SK-N-SH treated with all-trans-retinoic acid at 6 μM for 48 hours (cell line): ENCODE measurements at regions not wholly inside any gene's neighbourhood (a gene's known extent, or its start where the extent isn't known, plus 50 kb on each side); places are given as distances from the start of the nearest gene placed in this dataset.

ENCODE experiments used
- ARNTL ChIP-seq: fragments of 450-650 bp; formaldehyde crosslinking; IDR thresholded peaks from 2 replicates; pipeline ENCODE4 v1.5.0; 2020; ENCODE audit warnings: low read depth, mild to moderate bottlenecking, moderate library complexity, borderline replicate concordance
- BACH2 ChIP-seq: fragments of 250-450 bp; sonication (Bioruptor Pico); IDR thresholded peaks from 2 replicates; pipeline ENCODE4 v1.9.0; 2021; ENCODE audit warnings: mild to moderate bottlenecking, borderline replicate concordance
- ESRRG ChIP-seq: fragments of 250-450 bp; sonication (Bioruptor Pico); IDR thresholded peaks from 2 replicates; pipeline ENCODE4 v1.6.1; 2021; ENCODE audit warnings: mild to moderate bottlenecking
- OSR1 ChIP-seq: fragments of 250-450 bp; sonication (Bioruptor Pico); IDR thresholded peaks from 2 replicates; pipeline ENCODE4 v1.8.0; 2022; ENCODE audit warnings: moderate library complexity, mild to moderate bottlenecking, inconsistent platforms
- RARB ChIP-seq: fragments of 250-450 bp; sonication (Bioruptor Pico); IDR thresholded peaks from 2 replicates; pipeline ENCODE4 v1.8.0; 2021; ENCODE audit warnings: mild to moderate bottlenecking, moderate library complexity
- TCF4 ChIP-seq: fragments of 250-450 bp; sonication (Bioruptor Pico); IDR thresholded peaks from 2 replicates; pipeline ENCODE4 v1.8.0; 2021; ENCODE audit warnings: mild to moderate bottlenecking, moderate library complexity, borderline replicate concordance
- ZFP30 ChIP-seq: fragments of 450-650 bp; formaldehyde crosslinking; IDR thresholded peaks from 2 replicates; pipeline ENCODE4 v1.5.0; 2022; ENCODE audit warnings: mild to moderate bottlenecking, moderate library complexity
- ZNF8 ChIP-seq: fragments of 450-650 bp; formaldehyde crosslinking; IDR thresholded peaks from 2 replicates; pipeline ENCODE4 v1.5.0; 2020; ENCODE audit warnings: mild to moderate bottlenecking, moderate library complexity
- TF ChIP-seq, protein P1 (sequence below): fragments of 250-450 bp; sonication (Bioruptor Pico); IDR thresholded peaks from 2 replicates; pipeline ENCODE4 v1.8.0; 2020; ENCODE audit warnings: mild to moderate bottlenecking, moderate library complexity, borderline replicate concordance
- TF ChIP-seq, protein P2 (sequence below): fragments of 250-450 bp; sonication (Bioruptor Pico); IDR thresholded peaks from 2 replicates; pipeline ENCODE4 v1.5.1; 2020; ENCODE audit warnings: low read depth, mild to moderate bottlenecking, moderate library complexity

GRCh38 chr6:139909992-139910391 lies 535.5 kb upstream of the CITED2 start:
- TF ChIP-seq ESRRG (CRISPR knock-in tag) (no peak), BACH2 (CRISPR knock-in tag) (no peak), ZFP30 (no peak), ZNF8 (CRISPR knock-in tag) (no peak), RARB (CRISPR knock-in tag) (no peak), TCF4 (CRISPR knock-in tag) (no peak), OSR1 (CRISPR knock-in tag) (no peak), ARNTL (CRISPR knock-in tag) (no peak)
- TF ChIP-seq, protein P1, sequence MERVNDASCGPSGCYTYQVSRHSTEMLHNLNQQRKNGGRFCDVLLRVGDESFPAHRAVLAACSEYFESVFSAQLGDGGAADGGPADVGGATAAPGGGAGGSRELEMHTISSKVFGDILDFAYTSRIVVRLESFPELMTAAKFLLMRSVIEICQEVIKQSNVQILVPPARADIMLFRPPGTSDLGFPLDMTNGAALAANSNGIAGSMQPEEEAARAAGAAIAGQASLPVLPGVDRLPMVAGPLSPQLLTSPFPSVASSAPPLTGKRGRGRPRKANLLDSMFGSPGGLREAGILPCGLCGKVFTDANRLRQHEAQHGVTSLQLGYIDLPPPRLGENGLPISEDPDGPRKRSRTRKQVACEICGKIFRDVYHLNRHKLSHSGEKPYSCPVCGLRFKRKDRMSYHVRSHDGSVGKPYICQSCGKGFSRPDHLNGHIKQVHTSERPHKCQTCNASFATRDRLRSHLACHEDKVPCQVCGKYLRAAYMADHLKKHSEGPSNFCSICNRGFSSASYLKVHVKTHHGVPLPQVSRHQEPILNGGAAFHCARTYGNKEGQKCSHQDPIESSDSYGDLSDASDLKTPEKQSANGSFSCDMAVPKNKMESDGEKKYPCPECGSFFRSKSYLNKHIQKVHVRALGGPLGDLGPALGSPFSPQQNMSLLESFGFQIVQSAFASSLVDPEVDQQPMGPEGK (CRISPR knock-in tag): no peak
- TF ChIP-seq, protein P2, sequence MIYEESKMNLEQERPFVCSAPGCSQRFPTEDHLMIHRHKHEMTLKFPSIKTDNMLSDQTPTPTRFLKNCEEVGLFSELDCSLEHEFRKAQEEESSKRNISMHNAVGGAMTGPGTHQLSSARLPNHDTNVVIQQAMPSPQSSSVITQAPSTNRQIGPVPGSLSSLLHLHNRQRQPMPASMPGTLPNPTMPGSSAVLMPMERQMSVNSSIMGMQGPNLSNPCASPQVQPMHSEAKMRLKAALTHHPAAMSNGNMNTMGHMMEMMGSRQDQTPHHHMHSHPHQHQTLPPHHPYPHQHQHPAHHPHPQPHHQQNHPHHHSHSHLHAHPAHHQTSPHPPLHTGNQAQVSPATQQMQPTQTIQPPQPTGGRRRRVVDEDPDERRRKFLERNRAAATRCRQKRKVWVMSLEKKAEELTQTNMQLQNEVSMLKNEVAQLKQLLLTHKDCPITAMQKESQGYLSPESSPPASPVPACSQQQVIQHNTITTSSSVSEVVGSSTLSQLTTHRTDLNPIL (CRISPR knock-in tag): no peak
